HFF-Myc (cell line): ENCODE measurements at regions not wholly inside any gene's neighbourhood (a gene's known extent, or its start where the extent isn't known, plus 50 kb on each side); places are given as distances from the start of the nearest gene placed in this dataset.
A peak's percentile ranks its signal among the peaks of the same experiment; 100 is the strongest.

Experiments used
- DNase-seq: peaks from one replicate; pipeline ENCODE4 v3.0.0-alpha.2; 2011; ENCODE audit warnings: low read depth; ENCODE audit errors: extremely low read depth
- H3K4me3 ChIP-seq: replicated peaks from 2 replicates; pipeline ENCODE4 v1.5.1; 2011; ENCODE audit warnings: low read depth, mild to moderate bottlenecking, control low read depth, low read length
- TF ChIP-seq, protein P1 (sequence below): IDR thresholded peaks from 2 replicates; pipeline ENCODE4 v1.5.1; 2012; ENCODE audit warnings: mild to moderate bottlenecking, low read depth, low read length, control low read depth; ENCODE audit errors: missing control alignments

DNA sequence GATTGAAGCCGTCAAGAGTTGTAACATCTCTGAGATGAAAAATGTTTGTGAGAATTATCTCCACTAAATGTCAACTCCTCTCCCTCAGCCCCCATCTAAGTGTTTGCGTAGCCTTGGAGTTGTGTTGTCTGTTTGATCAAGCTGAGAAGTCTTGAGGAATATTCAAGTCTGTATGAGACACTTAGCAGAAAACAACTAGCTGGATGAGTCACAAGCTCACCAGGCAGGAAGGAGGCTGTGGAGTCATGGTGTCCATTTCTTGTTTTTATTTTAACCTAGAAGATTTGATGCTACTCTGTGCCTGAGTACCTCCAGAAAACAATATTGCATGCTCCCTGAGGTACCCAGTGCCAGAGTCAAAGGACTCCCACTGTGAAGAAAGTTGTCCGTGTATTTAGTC lies 211.6 kb upstream of the PLXNA2 start:
- TF ChIP-seq, protein P1, sequence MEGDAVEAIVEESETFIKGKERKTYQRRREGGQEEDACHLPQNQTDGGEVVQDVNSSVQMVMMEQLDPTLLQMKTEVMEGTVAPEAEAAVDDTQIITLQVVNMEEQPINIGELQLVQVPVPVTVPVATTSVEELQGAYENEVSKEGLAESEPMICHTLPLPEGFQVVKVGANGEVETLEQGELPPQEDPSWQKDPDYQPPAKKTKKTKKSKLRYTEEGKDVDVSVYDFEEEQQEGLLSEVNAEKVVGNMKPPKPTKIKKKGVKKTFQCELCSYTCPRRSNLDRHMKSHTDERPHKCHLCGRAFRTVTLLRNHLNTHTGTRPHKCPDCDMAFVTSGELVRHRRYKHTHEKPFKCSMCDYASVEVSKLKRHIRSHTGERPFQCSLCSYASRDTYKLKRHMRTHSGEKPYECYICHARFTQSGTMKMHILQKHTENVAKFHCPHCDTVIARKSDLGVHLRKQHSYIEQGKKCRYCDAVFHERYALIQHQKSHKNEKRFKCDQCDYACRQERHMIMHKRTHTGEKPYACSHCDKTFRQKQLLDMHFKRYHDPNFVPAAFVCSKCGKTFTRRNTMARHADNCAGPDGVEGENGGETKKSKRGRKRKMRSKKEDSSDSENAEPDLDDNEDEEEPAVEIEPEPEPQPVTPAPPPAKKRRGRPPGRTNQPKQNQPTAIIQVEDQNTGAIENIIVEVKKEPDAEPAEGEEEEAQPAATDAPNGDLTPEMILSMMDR, result no peak
- DNase-seq, result no peak

DNA sequence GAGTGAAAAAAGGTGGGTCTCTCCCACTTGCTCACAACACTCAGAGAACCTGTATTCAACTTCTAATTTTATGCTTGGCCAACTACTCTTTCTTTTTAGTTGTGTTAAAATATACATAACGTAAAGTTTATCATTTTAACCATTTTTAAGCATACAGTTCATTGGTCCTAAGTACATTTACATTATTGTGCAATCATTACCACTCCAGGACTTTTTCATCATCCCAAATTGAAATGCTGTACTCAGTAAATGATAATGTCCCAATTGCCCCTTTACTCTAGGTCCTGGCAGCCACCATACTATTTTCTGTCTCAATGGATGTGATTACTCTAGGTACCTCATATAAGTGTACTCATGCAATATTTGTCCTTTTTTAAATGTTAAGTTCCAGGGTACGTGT lies 212.3 kb upstream of the PLXNA2 start:
- no peak for DNase-seq
- no peak overlapping the region for H3K4me3 ChIP-seq
- TF ChIP-seq, protein P1, result no peak

More for the DNA sequence above, 211.6 kb upstream of the PLXNA2 start:
- H3K4me3 ChIP-seq, result no peak overlapping the region

DNA sequence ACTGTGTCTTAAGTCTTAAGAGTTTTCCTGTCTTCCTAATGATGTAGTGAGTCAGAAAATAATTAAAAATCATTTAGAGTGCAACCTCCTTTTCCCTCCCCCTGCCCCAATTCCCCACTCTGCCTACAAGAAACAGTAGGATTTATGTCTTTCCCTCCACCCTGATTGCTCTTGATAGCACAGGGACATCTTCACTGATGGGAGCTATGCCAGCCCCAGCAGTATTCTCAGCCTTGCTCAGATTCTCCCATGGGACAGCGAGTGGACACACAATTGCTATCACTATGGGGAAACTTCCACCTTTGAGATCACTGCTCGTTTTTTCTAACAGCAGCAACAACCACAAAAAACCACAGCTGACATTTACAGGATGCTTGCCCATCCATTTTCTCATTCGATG lies 216.6 kb upstream of the PLXNA2 start:
- DNase-seq, result no peak
- H3K4me3 ChIP-seq, result no peak overlapping the region
- TF ChIP-seq, protein P1, result no peak

DNA sequence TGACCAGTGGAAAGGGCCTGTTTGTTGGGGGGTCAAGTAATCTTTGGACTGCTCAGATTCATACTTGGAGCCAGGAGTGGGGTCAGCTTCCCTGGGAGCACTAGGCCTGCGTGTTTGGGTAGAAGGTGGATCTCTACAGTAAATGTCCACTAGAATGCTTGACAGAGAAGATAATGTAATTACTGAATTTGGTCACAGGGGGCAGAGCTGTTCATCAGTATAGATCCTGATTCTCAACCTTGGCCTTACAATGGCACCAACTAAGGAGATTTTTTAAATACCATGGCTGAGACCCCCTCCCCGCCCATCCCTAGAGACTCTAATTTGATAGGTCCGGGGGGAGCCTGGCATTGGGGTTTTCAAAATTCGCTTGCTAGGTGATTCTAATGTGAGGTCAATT lies 217.5 kb upstream of the PLXNA2 start:
- TF ChIP-seq, protein P1, result peak; percentile 25
- no peak for DNase-seq
- H3K4me3 ChIP-seq, result no peak overlapping the region

DNA sequence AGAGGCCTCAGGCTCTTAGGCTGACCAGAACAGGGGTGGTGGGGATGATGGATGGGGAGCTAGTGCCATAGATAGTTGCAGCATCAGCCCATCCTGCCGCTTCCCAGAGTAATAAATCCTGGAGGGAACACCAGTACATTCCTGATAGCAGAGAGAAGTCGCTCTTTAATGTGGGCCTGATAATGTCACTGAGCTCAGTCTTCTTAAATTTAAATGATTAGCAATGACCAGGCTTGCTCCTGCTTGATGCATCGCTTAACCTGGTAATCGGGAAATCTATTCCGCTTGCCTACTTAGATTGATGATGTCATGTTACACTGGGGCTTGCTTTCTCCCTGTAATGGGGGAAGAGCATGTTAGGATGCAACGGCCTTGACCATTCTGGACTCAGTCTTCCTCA lies 218.6 kb upstream of the PLXNA2 start:
- TF ChIP-seq, protein P1, result no peak
- no peak for DNase-seq
- no peak overlapping the region for H3K4me3 ChIP-seq

DNA sequence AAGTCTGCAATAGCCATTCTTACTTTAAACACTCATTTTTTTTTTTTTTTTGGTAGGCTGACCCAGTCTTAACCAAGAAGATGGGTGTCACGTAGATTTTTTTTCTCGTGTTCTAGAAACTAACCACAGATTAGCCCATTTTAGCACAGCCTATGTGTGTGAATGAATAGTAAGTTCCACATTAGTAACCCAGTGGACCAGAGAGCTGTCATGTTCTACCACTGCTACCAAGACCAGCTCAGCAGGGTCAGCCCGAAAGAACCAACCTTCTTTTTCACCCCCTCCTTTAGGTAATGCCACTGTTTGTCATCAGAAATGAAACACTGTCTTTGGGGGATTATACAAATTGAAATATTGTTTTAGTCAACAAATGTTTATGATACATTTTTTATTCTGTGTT lies 221.1 kb upstream of the PLXNA2 start:
- H3K4me3 ChIP-seq, result no peak overlapping the region
- no peak for DNase-seq
- TF ChIP-seq, protein P1, result no peak

DNA sequence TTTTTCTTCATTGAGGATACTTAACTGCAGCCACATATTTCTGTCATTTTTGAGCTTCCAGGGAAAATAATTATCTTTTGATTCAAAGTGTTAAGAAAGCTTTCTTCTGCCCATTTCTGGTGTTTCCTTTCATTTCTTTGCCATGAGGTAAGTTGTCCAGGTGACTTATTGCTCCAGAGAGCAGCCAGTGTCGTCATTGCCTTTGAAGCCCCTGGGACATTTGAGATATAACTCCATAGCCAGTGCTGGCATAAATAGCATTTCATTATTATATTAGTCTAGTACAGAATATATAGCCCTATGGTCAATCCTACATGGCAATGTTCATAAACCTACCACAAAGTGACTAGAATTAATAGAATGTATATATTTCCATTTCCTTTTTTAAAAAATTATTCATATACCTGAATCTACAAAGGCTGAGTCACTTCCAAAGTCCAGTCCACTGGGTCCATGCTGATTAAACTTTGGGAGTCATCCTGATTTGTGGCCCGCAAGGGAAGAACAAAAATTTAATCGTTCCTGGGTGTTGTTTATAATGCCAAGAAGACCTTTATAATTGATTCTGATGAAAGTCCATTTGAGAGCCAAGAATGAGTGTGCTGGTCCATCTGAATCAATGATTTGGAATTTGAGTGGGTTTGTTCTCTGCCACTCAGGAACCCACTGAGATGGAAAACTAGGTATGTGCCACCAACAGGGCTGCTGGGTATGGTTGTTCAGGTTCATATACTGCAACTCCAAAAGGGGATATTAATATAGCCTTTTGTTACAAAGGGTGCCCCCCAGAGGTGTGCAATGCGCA lies 221.8 kb upstream of the PLXNA2 start:
- TF ChIP-seq, protein P1, result no peak
- DNase-seq, result no peak

More for the DNA sequence above, 221.8 kb upstream of the PLXNA2 start:
- H3K4me3 ChIP-seq, result no peak overlapping the region
